Pancreas (tissue), 10 donors: ENCODE measurements at regions not wholly inside any gene's neighbourhood (a gene's known extent, or its start where the extent isn't known, plus 50 kb on each side); places are given as distances from the start of the nearest gene placed in this dataset.

Source experiments
- ATAC-seq, 4 donors: fragments of 200-7000 bp; cut with Tn5 transposase; one replicate each; pipeline versions ENCODE4 v1.8.0 to v1.9.1; 2020; ENCODE audit warnings: mild to moderate bottlenecking in 4 of 4, moderate library complexity in 4 of 4
- DNase-seq, 6 donors: peaks; one replicate each; pipeline ENCODE4 v3.0.0-alpha.2; 2020
- FAIRE-seq: peaks from 2 replicates; lab custom pipeline; 2012; peaks lifted over from hg19 to GRCh38; lab: Jason Lieb, UNC
- H3K27ac ChIP-seq, 4 donors: fragments of 200-600 bp; sonication (generic); 1 replicate in 3 of 4; 2 replicates in 1 of 4; pipeline versions ENCODE4 v1.5.0 to v1.8.0; 2020
- H3K27me3 ChIP-seq, 4 donors: fragments of 200-600 bp; one replicate each; pipeline ENCODE4 v1.8.0; 2021
- H3K36me3 ChIP-seq, 3 donors: fragments of 200-600 bp; sonication (generic) in 1 of 3; one replicate each; pipeline versions ENCODE4 v1.5.0 to v1.8.0; 2020 to 2021
- H3K4me1 ChIP-seq, 3 donors: fragments of 200-600 bp; one replicate each; pipeline ENCODE4 v1.8.0; 2021
- H3K4me3 ChIP-seq, 4 donors: fragments of 200-600 bp; sonication (generic) in 2 of 4; one replicate each; pipeline versions ENCODE4 v1.5.0 to v1.8.0; 2020 to 2021
- H3K9me3 ChIP-seq, 4 donors: fragments of 200-600 bp; one replicate each; pipeline ENCODE4 v1.8.0; 2021
- CTCF ChIP-seq, 4 donors: fragments of 200-600 bp; sonication (generic) in 3 of 4; IDR thresholded peaks; one replicate each; pipeline versions ENCODE4 v1.5.0 to v1.8.0; 2021; ENCODE audit warnings: antibody characterized with exemption in 4 of 4
- WGBS, 2 donors: extraction: QIAGEN DNeasy Blood & Tissue Kit; methylation state at CpG; one replicate each; pipeline ENCODE4 v1.1.7; 2013; 5-methylcytosine and 5-hydroxymethylcytosine counted together
- intact Hi-C, 3 donors: fragments of 100-400 bp; cut with DNase I; formaldehyde crosslinking; loops; one replicate each; pipeline versions ENCODE4 v1.11.1 to v1.14.2; 2022
- donor health status: healthy with polysubstance abuse.
- donor health status: DM: no; HTN: no; CAD: no; lungs with moderate emphysema.
- donor health status: DM: no; HTN: no; CAD: no.
- donor health status: control.
- donor health status: control.
- donor health status: Bipolar disorder and iron deficiency.
- donor health status: DM: yes; HTN: yes; CAD: no.
- donor health status: DM: no; HTN: no; CAD: no.
- donor health status: DM: no; HTN: no; CAD: no.
- donor health status: DM: yes; HTN: yes; CAD: no.

GRCh38 chr10:75347186-75347585, 54.4 kb downstream of the ZNF503 start:
- Histone ChIP-seq H3K4me1 (no peaks in the 10 kb centered on the region), H3K36me3 (no peaks in the 10 kb centered on the region), H3K9me3 (no peaks in the 10 kb centered on the region), H3K4me3 (no peak overlapping the region), H3K27ac (no peak overlapping the region), H3K27me3 (no peaks in the 10 kb centered on the region)
- intact Hi-C loops: no loop called here
- FAIRE-seq: no peak
- 70 to 74% methylated on average over 8 of the region's 8 CpGs for WGBS, 2 donors
- no peak for ATAC-seq
- no peak for DNase-seq
- TF ChIP-seq CTCF (IDR thresholded peaks at IDR 0.05): no peak

DNA sequence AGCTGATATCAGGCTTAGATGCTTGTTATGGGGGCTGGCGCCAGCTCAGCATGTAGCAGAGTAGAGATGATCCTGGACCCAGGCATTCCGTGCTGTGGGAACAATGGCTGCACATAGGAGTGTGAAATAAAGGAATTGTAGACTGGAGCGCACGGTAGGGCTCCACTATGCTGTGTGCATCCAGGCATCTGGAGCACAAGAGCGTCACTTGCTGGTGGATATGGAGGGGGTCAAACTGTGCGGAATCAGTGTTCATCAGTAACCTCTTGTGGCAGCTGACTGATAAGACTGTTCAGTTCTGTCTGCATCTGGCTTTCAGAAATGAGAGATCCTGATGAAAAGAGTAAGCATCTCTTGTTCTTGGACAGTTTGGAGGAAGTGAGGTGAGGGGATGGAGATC, 55.8 kb downstream of the ZNF503 start:
- no peaks in the 10 kb centered on the region for H3K36me3 ChIP-seq
- no peak for DNase-seq
- no peak overlapping the region for H3K4me3 ChIP-seq
- no peak overlapping the region for H3K27ac ChIP-seq
- no peaks in the 10 kb centered on the region for H3K9me3 ChIP-seq
- no peaks in the 10 kb centered on the region for H3K27me3 ChIP-seq
- H3K4me1 ChIP-seq: no peaks in the 10 kb centered on the region
- FAIRE-seq: no peak
- 91 to 95% methylated on average over 6 of the region's 6 CpGs for WGBS, 2 donors
- intact Hi-C loops: no loop called here
- TF ChIP-seq CTCF (IDR thresholded peaks at IDR 0.05): no peak
- no peak for ATAC-seq

DNA sequence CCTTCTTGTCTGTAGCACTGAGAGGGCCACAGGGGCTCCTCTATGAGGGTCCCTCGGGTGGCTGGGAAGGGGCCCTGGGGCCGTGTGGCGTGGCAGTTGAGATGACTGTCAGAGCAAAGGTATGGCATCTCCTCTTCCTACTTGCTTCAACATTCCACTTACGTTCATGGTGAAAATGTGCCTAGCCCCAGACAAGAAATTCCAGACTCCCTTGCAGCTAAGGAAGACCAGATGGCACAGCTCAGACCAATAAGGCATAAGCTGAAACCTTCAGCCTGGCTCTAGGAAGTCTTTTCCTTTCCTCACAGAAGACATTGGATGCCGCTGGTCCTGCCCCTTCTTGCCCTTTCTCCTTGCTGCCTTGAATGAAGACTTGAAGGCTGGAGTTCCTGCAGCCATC, 57.4 kb downstream of the ZNF503 start:
- no peak for FAIRE-seq
- no peak for TF ChIP-seq CTCF (IDR thresholded peaks at IDR 0.05)
- DNase-seq: no peak
- Histone ChIP-seq H3K27me3 (no peaks in the 10 kb centered on the region), H3K27ac (no peak overlapping the region), H3K36me3 (no peaks in the 10 kb centered on the region), H3K4me3 (no peak overlapping the region), H3K9me3 (no peaks in the 10 kb centered on the region), H3K4me1 (no peaks in the 10 kb centered on the region)
- intact Hi-C loops: no loop called here
- no peak for ATAC-seq
- WGBS, 2 donors: 95 to 96% methylated on average over 5 of the region's 5 CpGs

DNA sequence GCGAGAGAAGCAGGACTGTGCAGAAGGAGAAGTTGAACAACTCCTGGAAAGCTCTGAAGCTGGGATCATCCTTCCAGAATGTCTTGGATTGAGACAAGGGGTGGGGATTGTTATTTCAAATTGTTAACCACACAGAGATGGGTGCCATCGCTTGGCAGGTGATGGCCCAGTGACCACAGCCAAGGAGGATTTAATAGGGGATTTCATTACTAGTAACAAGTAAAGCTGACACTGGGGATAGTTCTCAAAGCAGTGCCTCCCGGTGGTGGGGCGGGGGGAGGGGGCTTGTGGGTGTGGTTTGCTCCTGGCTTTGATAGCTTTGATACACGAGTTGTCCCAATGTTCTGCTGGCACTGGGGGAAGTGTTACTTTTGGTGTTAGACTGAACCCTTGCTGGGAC, 59.2 kb downstream of the ZNF503 start:
- FAIRE-seq: no peak
- TF ChIP-seq CTCF (IDR thresholded peaks at IDR 0.05): no peak
- Histone ChIP-seq H3K4me3 (no peak overlapping the region), H3K27ac (no peak overlapping the region), H3K36me3 (no peaks in the 10 kb centered on the region), H3K27me3 (no peaks in the 10 kb centered on the region), H3K4me1 (no peaks in the 10 kb centered on the region), H3K9me3 (no peaks in the 10 kb centered on the region)
- no peak for DNase-seq
- intact Hi-C loops: no loop called here
- 83 to 89% methylated on average over 5 of the region's 5 CpGs for WGBS, 2 donors
- ATAC-seq: no peak

- DNase-seq: no peak
- no peak for FAIRE-seq
- Histone ChIP-seq H3K27ac (no peak overlapping the region), H3K4me3 (no peak overlapping the region), H3K4me1 (peaks cover 0 to 13% (median 4%) of the 10 kb centered on the region in 3 donors), H3K36me3 (no peaks in the 10 kb centered on the region), H3K9me3 (no peaks in the 10 kb centered on the region), H3K27me3 (no peaks in the 10 kb centered on the region)
- no peak for ATAC-seq
- intact Hi-C loops: no loop called here
- TF ChIP-seq CTCF (IDR thresholded peaks at IDR 0.05): no peak
These were observed 65.6 kb downstream of the ZNF503 start for GRCh38 chr10:75335983-75336382.
